Sigmoid colon (tissue), 4 donors: ENCODE measurements at regions not wholly inside any gene's neighbourhood (a gene's known extent, or its start where the extent isn't known, plus 50 kb on each side); places are given as distances from the start of the nearest gene placed in this dataset.

Experiments used
- EP300 ChIP-seq, 4 donors: sonication (generic); formaldehyde crosslinking; IDR thresholded peaks; one replicate each; pipeline ENCODE4 v1.6.1; 2017; ENCODE audit warnings: antibody characterized with exemption in 4 of 4
- POLR2A ChIP-seq, 2 donors: fragments of 450-650 bp; IDR thresholded peaks; one replicate each; pipeline ENCODE4 v1.6.1; 2016; ENCODE audit warnings: antibody characterized with exemption in 2 of 2, mild to moderate bottlenecking in 2 of 2, moderate library complexity in 2 of 2
- TF ChIP-seq, protein P1 (sequence below), 4 experiments: fragments of 450-650 bp in 3 of 4; fragments of 200-600 bp in 1 of 4; IDR thresholded peaks; one replicate each; pipeline ENCODE4 v1.5.1; 2016 to 2019; ENCODE audit warnings: antibody characterized with exemption in 4 of 4, mild to moderate bottlenecking in 3 of 4, moderate library complexity in 2 of 4

DNA sequence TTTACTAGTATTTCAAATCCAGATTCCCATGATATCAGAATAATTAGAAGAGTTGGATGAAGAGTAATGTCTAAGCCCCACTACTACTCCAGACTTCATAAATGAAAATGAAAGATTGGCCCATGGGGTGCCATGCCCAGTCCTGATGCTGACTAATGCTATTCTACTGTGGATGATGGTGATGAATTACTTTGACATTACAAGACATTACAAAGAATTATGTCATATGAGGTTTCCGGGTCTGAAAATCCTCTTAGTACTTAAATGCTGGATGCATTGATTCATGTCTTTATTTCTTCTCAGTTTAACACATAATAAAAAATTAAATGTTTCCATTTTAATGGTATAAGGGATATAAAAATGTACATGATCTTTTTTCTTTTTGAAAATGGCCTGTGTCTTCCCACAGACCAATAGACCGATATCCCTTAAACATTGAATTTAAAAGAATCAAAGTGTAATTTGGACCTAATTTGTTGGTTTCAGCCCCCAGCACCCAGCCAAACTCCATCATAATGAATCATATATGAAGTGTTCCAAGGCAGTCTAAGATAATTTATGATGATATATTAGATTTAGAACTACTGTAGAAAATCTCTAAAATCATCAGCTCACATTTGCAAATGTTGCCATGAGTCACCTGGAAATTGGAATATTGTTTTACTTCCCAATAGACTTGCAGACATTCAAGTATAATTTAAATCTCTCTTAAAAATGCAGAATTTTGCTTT lies 223.6 kb upstream of the SGCD start:
- TF ChIP-seq, protein P1, sequence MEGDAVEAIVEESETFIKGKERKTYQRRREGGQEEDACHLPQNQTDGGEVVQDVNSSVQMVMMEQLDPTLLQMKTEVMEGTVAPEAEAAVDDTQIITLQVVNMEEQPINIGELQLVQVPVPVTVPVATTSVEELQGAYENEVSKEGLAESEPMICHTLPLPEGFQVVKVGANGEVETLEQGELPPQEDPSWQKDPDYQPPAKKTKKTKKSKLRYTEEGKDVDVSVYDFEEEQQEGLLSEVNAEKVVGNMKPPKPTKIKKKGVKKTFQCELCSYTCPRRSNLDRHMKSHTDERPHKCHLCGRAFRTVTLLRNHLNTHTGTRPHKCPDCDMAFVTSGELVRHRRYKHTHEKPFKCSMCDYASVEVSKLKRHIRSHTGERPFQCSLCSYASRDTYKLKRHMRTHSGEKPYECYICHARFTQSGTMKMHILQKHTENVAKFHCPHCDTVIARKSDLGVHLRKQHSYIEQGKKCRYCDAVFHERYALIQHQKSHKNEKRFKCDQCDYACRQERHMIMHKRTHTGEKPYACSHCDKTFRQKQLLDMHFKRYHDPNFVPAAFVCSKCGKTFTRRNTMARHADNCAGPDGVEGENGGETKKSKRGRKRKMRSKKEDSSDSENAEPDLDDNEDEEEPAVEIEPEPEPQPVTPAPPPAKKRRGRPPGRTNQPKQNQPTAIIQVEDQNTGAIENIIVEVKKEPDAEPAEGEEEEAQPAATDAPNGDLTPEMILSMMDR (IDR thresholded peaks at IDR 0.05) = no peak
- TF ChIP-seq EP300 (IDR thresholded peaks at IDR 0.05) (no peak), POLR2A (IDR thresholded peaks at IDR 0.05) (no peak)
